Epithelial cell of esophagus (primary cell): ENCODE measurements at regions not wholly inside any gene's neighbourhood (a gene's known extent, or its start where the extent isn't known, plus 50 kb on each side); places are given as distances from the start of the nearest gene placed in this dataset.

Experiments used
- DNase-seq: peaks from one replicate; pipeline ENCODE4 v3.0.0; 2010; ENCODE audit warnings: low read depth
- H3K4me3 ChIP-seq: 2 replicates; pipeline ENCODE4 v1.5.1; 2011; ENCODE audit warnings: mild to moderate bottlenecking, low read length, control low read depth
- CTCF ChIP-seq: IDR thresholded peaks from 2 replicates; pipeline ENCODE4 v1.5.1; 2011; ENCODE audit warnings: low read depth, mild to moderate bottlenecking, low read length, control low read depth, inconsistent platforms; ENCODE audit not compliant: insufficient read depth; ENCODE audit errors: missing control alignments

DNA sequence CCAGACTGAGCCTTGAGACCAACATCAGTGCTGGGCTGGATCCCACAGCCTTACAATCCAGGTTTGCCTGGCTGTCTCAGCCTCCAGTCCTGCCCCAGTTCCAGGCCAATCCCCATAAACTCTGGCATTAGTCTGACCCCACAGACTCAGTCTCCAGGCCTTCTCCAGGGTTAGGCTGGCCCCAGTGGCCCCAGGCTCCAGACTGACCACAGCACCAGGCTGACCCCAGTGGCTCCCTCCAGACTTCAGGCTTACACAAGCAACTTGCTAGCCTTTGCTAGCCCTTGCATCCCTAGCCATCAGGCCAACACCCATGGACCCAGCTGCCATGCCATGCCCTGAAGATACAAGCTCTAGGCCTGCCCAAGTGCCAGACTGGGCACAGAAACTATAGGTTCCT, 1326.0 kb upstream of the C9orf72 start:
- TF ChIP-seq CTCF, result no peak
- no peak for DNase-seq
- no peak overlapping the region for H3K4me3 ChIP-seq

DNA sequence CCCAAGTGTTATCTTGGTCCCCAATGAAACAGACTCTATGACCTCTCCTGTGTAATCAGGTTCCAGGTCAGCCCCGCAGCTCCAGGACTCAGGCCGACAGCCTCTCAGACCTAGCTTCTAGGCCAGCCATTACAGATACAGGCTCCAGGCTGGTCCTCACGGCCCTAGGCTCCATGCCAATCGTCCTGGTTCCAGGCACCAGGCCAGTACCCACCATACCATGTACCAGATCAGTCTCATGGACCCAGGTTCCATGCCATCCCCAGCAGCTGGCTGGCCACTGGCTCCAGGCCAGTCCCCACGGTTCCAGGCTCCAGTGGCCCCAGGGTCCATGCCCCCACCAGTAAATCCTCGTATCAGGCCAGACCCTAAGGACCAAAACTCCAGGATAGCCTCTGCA, 1326.6 kb upstream of the C9orf72 start:
- no peak for DNase-seq
- TF ChIP-seq CTCF, result no peak
- H3K4me3 ChIP-seq, result no peak overlapping the region

DNA sequence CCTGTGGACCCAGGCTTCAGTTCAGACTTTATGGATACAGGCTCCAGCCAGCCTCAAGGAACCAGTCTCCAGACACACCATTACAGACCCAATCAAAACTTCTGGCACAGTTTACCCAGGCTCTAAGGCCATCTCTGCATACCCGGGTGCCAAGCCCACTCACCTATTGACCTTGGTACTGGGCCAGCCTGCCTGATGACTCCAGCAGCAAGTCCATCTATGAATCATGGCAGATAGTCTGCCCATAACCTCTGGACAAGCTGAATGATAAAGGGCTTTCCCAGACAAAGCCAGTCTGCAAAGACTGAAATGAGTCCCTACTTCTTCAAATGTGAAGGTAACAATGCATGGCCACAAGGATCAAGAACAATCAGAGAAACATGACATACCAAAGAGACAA, 1327.1 kb upstream of the C9orf72 start:
- TF ChIP-seq CTCF, result no peak
- no peak overlapping the region for H3K4me3 ChIP-seq

DNA sequence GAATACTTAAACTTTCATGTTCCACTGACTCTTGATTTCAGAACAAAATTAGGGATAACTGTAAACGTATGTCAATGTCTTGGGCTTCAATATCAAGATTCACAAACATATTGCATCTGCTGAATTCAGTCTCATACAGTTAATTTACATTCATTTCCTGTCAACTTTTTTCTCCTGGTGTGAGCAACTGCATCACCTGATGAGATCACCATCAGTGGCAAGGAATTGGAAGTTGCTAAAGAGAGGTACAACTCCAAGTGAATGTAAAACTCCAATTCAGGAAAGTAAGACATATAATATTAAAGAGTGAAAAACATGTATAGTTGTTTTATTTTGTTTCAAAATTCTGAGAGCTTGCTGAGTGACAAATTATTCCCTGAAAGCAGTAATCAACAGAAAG, 1336.2 kb upstream of the C9orf72 start:
- DNase-seq, result peak; percentile 57
- no peak for TF ChIP-seq CTCF
- no peak overlapping the region for H3K4me3 ChIP-seq

More for the DNA sequence above, 1327.1 kb upstream of the C9orf72 start:
- DNase-seq, result no peak

GRCh38 chr9:28912621-28913020, 1339.3 kb upstream of the C9orf72 start:
- DNase-seq, result no peak
- TF ChIP-seq CTCF, result no peak
- H3K4me3 ChIP-seq, result no peak overlapping the region

DNA sequence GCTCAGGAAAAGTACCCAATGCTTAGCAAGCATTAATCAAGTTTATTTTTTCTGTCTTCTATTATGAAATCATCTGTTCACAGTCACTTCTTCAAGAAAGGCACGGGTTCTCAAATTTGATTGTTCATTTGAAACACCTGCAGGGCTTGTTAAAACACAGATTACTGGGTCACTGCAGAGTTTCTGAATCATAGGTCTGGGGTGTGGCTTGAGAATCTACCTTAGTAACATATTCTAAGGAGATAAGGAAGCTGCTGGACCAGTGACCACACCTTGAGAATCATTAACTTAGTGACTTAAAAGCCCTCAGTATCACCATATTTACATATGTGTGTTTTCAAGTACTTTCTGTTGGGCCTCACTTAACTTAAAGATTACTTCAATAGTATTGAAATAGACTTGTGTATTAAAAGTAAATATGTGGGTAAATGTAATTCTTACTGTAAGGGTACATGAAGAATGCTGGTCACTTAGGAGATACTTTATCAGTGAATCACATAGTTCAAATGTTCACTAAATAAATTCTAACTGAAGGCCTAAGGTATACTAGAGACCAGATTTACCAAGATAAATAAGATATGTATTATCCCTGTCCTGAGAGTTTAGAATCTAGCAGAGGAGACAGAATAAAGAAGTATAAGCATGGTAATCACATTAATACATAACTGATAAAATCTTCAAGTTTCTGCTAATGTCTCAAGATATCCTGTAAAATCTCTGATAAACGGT, 1342.1 kb upstream of the C9orf72 start:
- TF ChIP-seq CTCF, result no peak
- DNase-seq, result peak; percentile 91
- no peak overlapping the region for H3K4me3 ChIP-seq

DNA sequence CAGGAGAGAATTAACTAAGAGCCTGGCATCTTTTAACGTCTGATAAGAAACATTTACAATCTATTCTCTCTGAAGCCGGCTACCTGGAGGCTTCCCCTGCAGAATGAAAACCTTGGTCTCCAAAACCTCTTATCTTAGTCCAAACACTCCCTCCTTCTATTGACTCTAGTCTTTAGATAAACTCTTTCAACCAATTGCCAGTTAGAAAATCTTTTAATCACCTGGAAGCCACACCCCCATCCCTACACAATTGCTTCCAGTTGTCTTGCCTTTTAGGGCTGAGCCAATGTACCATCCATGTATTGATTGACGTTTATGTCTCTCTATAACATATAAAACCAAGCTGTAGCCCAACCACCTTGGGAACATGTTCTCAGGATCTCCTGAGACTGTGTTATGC, 1343.1 kb upstream of the C9orf72 start:
- no peak overlapping the region for H3K4me3 ChIP-seq
- no peak for TF ChIP-seq CTCF
- no peak for DNase-seq
